HFF-Myc (cell line): ENCODE measurements at regions not wholly inside any gene's neighbourhood (a gene's known extent, or its start where the extent isn't known, plus 50 kb on each side); places are given as distances from the start of the nearest gene placed in this dataset.
"Not testable (repeated sequence)": the region's sequence is repeated elsewhere in the genome, so short reads cannot be mapped to it uniquely, and the experiment has no call there.

Experiments used
- DNase-seq: peaks from one replicate; pipeline ENCODE4 v3.0.0-alpha.2; 2011; ENCODE audit warnings: low read depth; ENCODE audit errors: extremely low read depth
- H3K4me3 ChIP-seq: replicated peaks from 2 replicates; pipeline ENCODE4 v1.5.1; 2011; ENCODE audit warnings: low read depth, mild to moderate bottlenecking, control low read depth, low read length
- CTCF ChIP-seq: IDR thresholded peaks from 2 replicates; pipeline ENCODE4 v1.5.1; 2012; ENCODE audit warnings: mild to moderate bottlenecking, low read depth, low read length, control low read depth; ENCODE audit errors: missing control alignments

DNA sequence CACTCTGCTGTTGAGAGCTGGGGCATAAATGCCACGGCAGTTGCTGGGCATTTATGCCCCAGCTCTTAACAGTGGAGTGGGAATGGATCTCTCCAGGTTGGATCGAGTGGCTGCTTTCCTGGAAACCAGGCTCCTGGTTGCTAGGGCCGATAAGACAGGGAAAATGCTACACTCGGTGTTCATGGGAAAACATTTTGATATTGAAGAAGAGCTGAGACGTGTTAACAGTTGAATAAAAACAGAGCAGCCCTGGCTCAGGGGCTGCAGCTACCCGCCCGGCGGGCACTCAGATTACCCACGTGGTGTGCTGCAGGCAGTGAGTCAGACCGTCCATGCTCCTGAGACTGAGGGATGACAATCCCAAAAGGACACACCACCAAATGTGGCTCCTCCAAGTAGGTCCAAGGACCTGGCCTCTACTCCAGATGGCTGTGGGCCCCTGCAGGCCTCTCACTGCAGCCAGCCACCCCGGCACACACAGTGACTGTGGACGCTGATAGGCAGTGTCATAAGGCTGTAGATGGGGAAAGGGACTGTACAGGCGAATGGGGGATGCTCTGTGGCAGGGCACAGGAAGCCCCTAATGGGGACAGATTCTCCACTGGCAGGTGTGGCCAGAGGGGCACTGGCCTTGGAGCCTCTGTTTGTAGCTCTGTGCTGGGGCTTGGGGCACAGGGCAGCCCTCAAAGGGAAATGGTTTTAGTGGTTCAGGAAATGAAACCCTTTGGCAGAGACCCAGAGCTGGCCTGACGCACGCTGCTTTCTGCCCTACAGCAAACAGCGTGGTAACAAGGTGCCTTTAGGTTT is 237.8 kb downstream of the LY86 start:
- H3K4me3 ChIP-seq: no peak overlapping the region
- no peak for DNase-seq
- TF ChIP-seq CTCF: no peak

- no peak for DNase-seq
- no peak overlapping the region for H3K4me3 ChIP-seq
- no peak for TF ChIP-seq CTCF
Measured at GRCh38 chr6:6826961-6827360, 238.4 kb downstream of the LY86 start.

DNA sequence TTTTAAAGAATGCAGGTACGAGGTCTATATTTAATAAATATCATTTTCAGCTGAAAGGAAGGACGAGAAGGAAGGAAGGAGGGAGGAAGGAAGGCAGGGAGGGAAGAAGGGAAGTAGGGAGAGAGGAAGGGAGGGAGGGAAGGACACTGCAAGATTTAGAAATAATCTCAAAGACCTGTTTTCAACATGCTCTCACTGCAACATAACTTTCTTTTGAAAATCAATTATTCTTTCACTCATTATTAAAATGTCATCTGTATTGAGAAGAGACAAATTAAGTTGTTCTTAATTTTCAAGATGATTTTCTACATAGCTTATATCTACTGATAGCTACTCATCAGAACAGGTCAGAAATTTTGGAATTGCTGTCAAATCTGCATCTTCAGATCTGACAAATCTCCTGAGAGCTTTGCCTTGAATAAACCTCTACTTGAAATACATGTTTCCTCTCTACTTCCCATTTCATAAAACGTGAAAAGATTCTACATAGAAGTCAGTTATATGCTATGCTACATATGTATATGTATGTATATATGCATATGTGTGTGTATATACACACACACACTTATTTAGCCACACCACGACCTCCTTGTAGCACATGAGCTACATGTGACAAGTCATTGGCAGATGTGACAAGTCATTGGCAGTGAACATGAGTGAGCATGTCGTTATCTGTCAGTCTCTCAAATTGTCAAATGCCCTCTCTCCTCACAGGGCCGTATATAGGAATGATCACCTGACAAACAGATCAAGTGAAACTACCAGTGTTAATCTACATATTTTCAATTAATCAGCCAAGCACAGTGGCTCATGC is 241.6 kb downstream of the LY86 start:
- DNase-seq: no peak
- no peak for TF ChIP-seq CTCF
- H3K4me3 ChIP-seq: no peak overlapping the region

- not testable (repeated sequence) for H3K4me3 ChIP-seq, DNase-seq
Measured at GRCh38 chr6:6830686-6831063, 242.2 kb downstream of the LY86 start.

GRCh38 chr6:6832439-6832838 is 243.9 kb downstream of the LY86 start:
- H3K4me3 ChIP-seq: no peak overlapping the region
- no peak for DNase-seq
- no peak for TF ChIP-seq CTCF

DNA sequence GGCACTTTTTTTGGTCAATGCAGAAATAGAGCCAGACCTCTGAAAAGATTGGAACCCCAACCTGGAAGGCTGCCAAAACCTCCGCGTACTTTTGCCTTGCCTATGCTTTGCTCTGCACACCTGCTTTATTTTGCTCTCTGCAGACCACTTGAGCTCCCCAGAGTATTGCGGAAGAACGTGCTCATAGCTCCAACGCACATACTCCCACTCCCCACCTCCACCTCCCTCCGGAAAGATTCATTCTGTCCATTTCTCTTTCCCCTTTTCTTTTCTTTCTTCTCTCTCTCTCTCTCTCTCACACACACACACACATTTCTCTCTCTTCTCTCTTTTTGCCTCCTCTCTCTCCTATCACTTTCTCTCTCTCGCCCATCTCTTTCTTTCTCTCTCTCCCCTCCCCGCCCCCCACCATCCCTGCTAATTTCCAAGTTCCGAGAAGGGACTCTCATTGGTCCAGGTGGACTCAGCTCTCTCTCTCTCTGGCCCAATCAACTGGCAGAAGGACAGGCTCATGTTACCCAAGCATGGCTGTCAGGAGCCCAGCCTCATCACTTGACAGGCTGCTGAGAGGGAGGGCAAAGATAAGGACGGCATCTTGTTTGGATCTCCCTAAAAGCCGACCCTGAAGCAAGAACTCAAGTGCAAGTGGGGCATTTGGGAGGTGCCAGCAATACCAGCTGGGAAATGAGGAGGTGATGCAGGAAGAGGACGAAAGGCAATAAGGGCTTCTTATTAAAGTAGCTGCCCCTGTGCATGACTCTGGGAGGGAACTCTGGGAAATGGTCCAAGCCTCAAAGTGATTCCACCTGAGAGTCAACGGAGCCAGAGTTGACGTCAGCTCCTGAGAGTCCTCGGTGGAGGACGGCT is 246.1 kb downstream of the LY86 start:
- no peak overlapping the region for H3K4me3 ChIP-seq
- no peak for DNase-seq

More for the DNA sequence above, 246.1 kb downstream of the LY86 start:
- no peak for TF ChIP-seq CTCF
